IMR-90 (cell line): ENCODE measurements at regions not wholly inside any gene's neighbourhood (a gene's known extent, or its start where the extent isn't known, plus 50 kb on each side); places are given as distances from the start of the nearest gene placed in this dataset.

Experiments used
- CEBPB ChIP-seq: IDR thresholded peaks from 2 replicates; pipeline ENCODE4 v1.6.1; 2012; ENCODE audit warnings: low read depth, low read length, improper control_type of control experiment
- TF ChIP-seq, protein P1 (sequence below): conservative IDR thresholded peaks from 2 replicates; pipeline ENCODE4 v1.5.1; 2012; ENCODE audit warnings: mild to moderate bottlenecking, low read depth, low read length, improper control_type of control experiment

DNA sequence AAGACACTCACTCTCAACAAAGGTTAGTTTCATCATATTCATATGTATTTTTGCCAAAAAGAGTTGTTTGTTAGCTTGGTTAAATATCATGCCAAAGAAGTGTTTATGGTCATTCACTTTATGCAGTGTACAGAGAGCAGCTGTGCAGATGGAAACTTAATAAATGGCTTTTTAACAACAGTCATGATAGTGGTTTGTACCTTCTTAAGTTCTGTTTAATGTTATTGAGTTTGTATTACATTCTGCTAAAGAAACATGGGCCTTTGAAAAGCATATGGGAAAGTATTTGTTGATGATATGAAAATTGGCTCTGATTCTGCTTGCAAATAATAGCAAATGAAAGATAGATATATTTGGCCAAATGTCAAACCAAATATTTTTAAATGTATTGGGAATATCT is 607.3 kb downstream of the NCAM2 start:
- TF ChIP-seq, protein P1, sequence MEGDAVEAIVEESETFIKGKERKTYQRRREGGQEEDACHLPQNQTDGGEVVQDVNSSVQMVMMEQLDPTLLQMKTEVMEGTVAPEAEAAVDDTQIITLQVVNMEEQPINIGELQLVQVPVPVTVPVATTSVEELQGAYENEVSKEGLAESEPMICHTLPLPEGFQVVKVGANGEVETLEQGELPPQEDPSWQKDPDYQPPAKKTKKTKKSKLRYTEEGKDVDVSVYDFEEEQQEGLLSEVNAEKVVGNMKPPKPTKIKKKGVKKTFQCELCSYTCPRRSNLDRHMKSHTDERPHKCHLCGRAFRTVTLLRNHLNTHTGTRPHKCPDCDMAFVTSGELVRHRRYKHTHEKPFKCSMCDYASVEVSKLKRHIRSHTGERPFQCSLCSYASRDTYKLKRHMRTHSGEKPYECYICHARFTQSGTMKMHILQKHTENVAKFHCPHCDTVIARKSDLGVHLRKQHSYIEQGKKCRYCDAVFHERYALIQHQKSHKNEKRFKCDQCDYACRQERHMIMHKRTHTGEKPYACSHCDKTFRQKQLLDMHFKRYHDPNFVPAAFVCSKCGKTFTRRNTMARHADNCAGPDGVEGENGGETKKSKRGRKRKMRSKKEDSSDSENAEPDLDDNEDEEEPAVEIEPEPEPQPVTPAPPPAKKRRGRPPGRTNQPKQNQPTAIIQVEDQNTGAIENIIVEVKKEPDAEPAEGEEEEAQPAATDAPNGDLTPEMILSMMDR, result no peak
- no peak for TF ChIP-seq CEBPB
